Ecto neural progenitor cell (in vitro differentiated cells): ENCODE measurements at regions not wholly inside any gene's neighbourhood (a gene's known extent, or its start where the extent isn't known, plus 50 kb on each side); places are given as distances from the start of the nearest gene placed in this dataset.
"Not testable (repeated sequence)": the region's sequence is repeated elsewhere in the genome, so short reads cannot be mapped to it uniquely, and the experiment has no call there.

Experiments used
- DNase-seq: peaks from one replicate; pipeline ENCODE4 v3.0.0-alpha.2; 2018; ENCODE audit warnings: low spot score

GRCh38 chr6:133114973-133115372 is 126.2 kb upstream of the EYA4 start:
- no peak for DNase-seq

DNA sequence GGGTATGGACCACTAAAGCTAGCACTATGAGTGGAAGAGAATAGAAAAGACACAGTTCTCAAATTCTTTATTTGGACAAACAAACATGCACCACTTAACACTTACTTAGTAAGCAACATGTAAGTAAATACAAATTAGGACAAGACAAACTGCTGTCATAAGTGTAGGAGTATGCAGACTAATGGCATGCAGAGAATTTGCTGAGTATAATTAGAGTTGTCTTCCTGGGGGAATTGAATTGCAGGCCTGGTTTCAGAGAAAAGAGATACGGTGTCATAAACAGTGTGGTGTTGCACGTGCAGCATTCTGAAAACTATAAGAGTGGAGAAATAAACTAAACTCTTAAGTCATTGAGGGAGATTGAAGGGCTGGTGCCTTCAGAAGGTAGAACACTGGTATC is 125.2 kb upstream of the EYA4 start:
- no peak for DNase-seq

DNA sequence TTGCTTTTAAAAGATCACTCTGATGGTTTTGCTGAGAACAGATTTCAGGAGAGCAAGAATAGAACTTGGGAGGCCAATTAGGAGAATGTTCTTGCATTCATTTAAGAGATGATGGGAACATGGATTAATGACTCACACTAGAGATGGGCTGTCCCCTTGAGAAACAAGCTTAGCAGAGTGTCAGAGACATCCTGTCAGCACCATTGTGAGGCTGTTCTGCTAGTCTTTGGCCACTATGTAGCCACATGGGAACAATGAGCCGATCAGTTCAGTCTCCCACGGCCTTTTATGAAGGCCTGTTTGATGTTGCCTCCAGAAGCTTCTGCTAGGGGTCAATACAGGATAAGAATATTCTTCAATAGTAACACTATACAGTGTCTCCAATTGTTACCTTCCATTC is 113.0 kb upstream of the EYA4 start:
- no peak for DNase-seq

DNA sequence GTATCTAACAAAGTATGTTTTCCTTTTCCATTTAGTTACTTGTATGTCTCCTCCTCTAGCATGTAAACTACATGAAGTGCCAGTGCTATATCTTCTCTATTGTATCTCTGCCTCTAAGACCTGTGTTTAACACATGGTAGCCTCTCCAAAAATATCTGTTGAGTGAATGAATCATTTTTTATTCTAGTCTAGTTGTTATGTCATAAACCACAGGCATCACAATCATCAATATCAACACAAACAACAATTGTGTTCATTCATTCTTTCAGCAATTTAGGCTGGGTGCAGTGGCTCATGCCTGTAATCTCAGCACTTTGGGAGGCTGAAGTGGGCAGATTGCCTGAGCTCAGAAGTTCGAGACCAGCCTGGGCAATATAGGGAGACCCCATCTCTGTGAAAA is 111.6 kb upstream of the EYA4 start:
- no peak for DNase-seq

- no peak for DNase-seq
These were observed 110.3 kb upstream of the EYA4 start for GRCh38 chr6:133130863-133131262.

DNA sequence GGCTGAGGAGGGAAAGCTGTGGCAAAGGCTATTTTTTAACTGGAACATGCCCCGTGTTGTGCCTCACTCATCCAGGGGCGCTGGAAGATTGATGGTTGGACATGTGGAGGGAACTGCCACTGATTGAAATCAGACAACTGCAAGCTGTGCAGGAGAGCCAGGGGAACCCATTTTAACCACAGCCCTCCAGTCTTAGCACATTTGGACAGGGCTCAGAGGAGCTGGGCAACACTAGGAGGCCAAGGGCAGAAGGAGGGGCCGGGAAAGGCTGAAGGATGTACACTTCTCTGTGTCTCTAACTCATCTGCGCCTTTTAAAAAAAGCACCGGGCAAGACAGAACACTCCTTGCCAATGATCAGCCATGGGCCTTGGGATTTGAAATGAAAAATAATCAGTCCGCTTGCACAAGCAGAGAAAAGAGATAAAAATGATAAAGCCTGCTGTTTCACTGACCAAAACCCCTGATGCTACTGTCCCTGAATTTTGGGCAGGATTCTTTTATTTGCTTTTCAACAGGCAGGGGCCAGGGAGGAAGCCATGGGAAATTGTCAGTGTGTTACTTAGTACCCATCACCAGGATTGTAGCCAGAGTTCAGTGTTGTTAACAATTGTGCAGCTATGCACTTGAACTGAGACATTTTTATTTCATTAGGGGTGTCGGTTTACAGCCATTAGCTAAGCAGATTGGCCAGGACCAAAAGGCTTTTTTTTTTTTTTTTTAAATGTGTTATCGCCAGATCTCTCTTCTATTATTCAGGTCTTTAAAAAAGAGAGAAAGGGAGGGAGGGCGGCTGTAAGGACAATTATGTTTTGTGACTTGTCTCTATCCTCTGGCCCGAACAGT is 109.3 kb upstream of the EYA4 start:
- no peak for DNase-seq

DNA sequence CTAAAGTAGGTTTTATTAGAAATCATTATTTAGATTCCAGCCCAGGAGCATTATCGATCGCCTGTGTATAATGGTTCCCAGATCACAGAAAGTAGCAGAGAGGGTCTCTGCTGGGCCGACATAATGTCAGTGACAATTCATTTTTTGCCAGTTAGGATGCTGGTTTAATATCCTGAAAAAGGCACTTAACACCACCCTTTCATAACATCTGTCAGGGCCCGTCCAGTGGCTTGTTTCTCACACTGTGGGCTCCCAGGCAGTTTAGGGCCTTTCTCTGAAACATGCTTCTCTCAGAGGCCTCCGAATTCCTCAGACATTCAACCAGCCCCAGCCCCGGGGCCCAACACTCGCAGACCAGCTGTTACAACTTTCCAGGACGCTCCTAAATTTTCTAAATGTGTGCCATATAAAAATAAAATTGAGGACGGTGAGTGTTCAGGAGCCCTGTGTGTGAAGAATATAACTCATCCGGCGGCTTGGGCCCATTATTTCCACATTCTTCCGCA is 108.6 kb upstream of the EYA4 start:
- no peak for DNase-seq

DNA sequence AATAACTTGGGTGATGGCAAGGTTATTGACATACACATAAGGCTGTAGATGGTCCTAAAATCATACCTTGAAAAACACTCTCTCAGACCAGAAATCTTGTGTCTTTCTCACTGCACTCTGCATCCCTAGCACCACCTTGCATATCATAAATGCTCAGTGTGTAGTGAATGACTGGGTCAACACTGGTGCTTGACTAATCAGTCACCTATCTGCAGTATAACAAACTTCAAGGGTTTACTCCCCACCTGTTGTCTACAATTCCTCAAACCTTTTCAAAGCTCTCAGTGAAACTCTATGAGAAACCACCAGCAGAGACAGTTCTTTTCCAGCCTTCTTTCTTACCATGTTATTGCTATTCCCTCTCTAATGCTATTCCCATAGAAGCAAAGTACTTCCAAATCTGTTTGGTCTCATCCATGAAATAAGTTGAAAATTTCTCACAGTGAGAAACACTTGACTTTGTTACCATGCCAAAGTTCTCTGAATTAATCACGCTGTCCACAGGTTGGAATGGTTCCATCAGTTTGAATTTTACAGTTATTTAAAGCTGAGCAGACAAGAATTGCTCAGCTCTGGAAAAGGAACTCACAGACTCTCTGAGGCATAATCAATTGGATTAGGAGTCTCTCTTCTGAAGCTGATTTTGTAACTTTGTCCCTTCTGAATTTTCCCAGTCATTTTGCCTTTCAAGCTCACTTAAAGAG is 104.8 kb upstream of the EYA4 start:
- no peak for DNase-seq

DNA sequence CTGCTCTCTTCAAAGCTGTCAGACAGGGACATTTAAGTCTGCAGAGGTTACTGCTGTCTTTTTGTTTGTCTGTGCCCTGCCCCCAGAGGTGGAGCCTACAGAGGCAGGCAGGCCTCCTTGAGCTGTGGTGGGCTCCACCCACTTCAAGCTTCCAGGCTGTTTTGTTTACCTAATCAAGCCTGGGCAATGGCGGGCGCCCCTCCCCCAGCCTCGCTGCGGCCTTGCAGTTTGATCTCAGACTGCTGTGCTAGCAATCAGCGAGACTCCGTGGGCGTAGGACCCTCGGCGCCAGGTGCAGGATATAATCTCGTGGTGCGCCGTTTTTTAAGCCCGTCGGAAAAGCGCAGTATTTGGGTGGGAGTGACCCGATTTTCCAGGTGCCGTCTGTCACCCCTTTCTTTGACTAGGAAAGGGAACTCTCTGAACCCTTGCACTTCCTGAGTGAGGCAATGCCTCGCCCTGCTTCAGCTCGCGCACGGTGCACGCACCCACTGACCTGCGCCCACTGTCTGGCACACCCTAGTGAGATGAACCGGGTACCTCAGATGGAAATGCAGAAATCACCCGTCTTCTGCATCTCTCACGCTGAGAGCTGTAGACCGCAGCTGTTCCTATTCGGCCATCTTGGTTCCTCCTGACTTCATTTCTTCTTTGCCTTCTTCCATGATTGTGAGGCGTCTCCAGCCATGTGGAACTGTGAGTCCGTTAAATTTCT is 93.5 kb upstream of the EYA4 start:
- not testable (repeated sequence) for DNase-seq

- DNase-seq = no peak
These were observed 84.5 kb upstream of the EYA4 start for GRCh38 chr6:133156689-133157088.

- no peak for DNase-seq
These were observed 83.2 kb upstream of the EYA4 start for GRCh38 chr6:133157995-133158394.

DNA sequence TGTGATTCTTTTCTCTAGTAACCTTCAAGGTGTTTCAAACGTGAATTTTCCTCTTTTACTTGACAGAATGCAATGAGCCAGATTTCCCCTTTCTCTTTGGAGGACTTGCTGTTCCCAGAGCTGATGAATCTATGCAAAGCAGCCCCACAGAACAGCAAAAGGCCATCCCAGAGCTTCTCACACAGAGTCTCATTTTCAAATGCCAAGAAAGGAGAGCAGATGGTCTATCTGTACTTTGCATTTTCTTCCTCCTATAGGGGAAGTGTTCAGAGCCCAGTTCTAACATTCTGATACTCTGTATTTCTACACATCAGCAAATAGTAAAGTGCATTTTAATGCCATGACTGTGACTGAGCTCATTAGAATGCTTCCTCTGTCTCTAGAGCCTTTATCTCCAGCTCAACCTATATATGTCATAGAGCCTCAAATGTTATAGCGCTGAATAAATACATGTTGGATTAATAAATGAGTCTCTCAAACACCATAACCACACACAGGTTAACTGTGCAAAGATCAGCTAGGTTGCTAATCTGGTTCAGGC is 81.8 kb upstream of the EYA4 start:
- DNase-seq = no peak

DNA sequence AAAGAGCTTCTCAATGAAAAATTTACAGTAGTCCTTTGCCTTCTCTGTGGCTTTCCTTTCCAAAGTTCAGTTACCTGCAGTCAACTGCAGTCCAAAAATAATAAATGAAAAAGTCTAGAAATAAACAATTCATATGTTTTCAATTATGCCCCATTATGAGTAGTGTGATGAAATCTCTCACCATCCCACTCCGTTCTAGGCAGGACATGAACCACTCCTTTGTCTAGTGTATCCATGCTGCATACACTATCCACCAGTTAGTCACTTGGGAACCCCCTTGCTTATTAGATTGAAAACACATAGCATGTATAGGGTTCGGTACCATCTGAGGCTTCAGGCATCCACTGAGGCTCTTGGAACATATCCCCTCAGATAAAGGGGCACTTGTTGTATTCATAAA is 80.6 kb upstream of the EYA4 start:
- no peak for DNase-seq

- DNase-seq = no peak
These were observed 75.9 kb upstream of the EYA4 start for GRCh38 chr6:133165235-133165634.

GRCh38 chr6:133166766-133167165 is 74.4 kb upstream of the EYA4 start:
- no peak for DNase-seq

DNA sequence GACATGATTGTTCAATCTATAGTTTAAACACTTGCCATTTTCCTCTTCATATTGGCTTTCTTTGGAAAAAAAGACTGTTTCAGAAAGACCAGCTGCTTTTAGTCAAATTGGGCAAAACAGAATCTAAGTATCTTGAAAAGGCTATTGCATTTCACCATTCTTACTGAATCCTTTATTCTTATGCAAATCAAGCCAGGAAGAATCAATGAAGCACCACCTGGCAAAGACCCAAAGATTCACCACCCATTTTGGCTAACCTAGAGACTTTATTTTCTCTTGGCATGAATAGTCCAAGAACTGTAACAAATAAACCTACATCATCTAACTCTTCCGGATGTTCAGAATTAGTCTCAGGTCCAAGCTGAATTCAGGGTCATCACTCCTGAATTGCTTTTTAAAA is 71.3 kb upstream of the EYA4 start:
- DNase-seq = no peak

GRCh38 chr6:133170602-133171001 is 70.6 kb upstream of the EYA4 start:
- DNase-seq = no peak

DNA sequence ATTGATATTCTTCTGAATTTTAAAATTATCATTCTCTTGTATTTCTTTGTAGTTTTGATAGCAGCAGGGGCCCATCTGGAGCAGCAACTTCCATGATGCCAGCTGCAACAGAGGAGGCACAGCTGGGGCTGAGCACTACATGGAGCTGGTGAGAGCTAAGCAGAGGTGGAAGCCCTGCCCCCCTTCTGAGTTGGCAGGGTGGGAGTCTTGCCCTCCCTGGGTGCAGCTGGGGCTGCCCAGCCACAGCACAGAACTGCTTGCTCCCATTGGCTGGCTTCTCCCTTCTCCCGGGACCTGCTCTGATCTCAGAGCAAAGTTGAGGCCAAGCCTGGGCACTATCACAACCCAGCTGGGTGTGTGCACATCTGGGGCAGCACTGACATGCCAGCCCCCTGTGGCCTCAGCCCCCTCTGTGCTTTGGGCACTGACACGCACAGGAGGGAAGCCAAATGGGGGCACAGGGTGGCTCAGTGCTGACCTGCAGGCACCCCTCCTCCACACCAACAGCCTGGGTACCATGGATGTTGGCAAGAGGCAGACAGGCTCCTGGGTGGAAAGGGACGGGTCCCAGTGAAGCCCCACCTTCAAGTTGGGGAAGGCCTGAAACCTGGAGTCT is 69.1 kb upstream of the EYA4 start:
- DNase-seq = no peak

- no peak for DNase-seq
These were observed 67.9 kb upstream of the EYA4 start for GRCh38 chr6:133173276-133173675.

DNA sequence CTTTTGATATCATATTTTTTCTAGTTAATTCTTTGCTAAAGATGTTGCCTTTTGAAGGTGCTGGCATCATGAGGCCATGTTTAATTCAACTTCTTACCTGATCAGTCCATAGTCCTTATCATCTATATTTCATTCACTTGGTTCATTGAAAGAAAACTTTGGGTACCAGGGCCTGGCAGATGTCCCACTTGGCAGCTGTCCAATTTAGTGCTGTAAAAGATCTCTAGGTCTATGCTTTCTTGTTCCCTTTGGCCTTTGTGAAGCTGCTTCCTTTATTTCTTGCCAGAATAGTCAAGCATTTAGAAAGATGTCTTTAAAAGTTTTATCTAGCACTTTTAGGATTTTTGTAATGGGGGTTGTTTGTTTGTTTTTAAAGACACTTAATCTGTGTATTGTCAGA is 61.7 kb upstream of the EYA4 start:
- DNase-seq = no peak

- DNase-seq = no peak
These were observed 57.5 kb upstream of the EYA4 start for GRCh38 chr6:133183691-133184090.

DNA sequence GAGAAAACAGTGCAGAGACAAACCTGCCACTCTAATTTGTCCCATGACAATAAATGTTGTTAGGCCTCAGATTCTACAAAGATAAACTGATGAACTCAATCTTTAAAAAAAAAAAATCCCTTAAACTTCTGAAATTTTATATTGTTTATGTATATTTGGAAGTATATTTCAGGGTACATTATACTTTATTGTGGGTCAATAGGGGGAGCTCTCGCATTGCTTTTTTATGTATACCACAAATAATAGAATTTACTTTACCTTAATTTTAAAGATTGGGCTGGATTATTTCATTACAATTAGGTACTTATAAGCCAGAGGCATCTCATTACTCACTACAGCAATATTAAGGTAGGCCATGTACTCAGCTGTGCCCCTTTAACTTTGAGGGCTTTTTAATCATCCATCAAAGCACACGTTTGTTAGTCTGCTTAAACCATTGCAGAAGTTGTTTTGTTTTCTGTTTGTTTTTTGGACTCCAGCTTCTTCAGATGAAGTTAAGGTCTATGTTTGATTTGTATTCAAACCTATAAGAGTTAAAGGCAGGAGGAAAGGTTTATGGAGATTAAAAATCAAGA is 56.3 kb upstream of the EYA4 start:
- DNase-seq = no peak
